OCI-LY1 (cell line): ENCODE measurements at regions not wholly inside any gene's neighbourhood (a gene's known extent, or its start where the extent isn't known, plus 50 kb on each side); places are given as distances from the start of the nearest gene placed in this dataset.

Experiments
- EZH2 ChIP-seq: fragments of 200-600 bp; sonication (generic), shearing (Covaris generic); IDR thresholded peaks from 2 replicates; pipeline ENCODE4 v1.8.0; 2017; ENCODE audit warnings: borderline replicate concordance, mixed run types, mild to moderate bottlenecking, antibody characterized with exemption, low read length, moderate library complexity, mixed read lengths
- TF ChIP-seq, protein P1 (sequence below): fragments of 200-600 bp; sonication (generic), shearing (Covaris generic); IDR thresholded peaks from 2 replicates; pipeline ENCODE4 v1.5.1; 2017; ENCODE audit warnings: mild to moderate bottlenecking, antibody characterized with exemption, low read length, moderate library complexity, mixed read lengths

DNA sequence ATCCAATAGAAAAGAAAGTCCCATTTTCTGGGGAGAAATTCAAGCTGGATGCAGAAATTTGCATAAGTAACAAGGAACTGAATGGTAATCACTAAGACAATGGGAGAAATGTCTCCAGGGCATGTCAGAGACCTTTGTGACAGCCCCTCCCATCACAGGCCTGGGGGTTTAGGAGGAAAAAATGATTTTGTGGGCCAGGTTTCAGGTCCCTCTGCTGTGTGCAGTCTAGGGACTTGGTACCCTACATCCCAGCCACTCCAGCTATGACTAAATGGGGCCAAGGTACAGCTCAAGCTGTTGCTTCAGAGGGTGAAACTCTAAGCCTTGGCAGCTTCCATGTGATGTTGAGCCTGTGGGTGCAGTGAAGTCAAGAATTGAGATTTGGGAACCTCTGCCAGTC is 695.5 kb upstream of the MIR17HG start:
- TF ChIP-seq, protein P1, sequence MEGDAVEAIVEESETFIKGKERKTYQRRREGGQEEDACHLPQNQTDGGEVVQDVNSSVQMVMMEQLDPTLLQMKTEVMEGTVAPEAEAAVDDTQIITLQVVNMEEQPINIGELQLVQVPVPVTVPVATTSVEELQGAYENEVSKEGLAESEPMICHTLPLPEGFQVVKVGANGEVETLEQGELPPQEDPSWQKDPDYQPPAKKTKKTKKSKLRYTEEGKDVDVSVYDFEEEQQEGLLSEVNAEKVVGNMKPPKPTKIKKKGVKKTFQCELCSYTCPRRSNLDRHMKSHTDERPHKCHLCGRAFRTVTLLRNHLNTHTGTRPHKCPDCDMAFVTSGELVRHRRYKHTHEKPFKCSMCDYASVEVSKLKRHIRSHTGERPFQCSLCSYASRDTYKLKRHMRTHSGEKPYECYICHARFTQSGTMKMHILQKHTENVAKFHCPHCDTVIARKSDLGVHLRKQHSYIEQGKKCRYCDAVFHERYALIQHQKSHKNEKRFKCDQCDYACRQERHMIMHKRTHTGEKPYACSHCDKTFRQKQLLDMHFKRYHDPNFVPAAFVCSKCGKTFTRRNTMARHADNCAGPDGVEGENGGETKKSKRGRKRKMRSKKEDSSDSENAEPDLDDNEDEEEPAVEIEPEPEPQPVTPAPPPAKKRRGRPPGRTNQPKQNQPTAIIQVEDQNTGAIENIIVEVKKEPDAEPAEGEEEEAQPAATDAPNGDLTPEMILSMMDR, result no peak
- TF ChIP-seq EZH2, result no peak
